Prostate gland (tissue), 2 donors: ENCODE measurements at regions not wholly inside any gene's neighbourhood (a gene's known extent, or its start where the extent isn't known, plus 50 kb on each side); places are given as distances from the start of the nearest gene placed in this dataset.

Experiments
- POLR2A ChIP-seq: fragments of 450-650 bp; IDR thresholded peaks from one replicate; pipeline ENCODE4 v1.6.1; 2016; ENCODE audit warnings: antibody characterized with exemption, mild to moderate bottlenecking
- TF ChIP-seq, protein P1 (sequence below), 4 experiments: fragments of 200-600 bp in 2 of 4; fragments of 450-650 bp in 2 of 4; sonication (generic) in 2 of 4; IDR thresholded peaks; 1 replicate in 3 of 4; 2 replicates in 1 of 4; pipeline ENCODE4 v1.5.1; 2016 to 2019; ENCODE audit warnings: antibody characterized with exemption in 4 of 4, mild to moderate bottlenecking in 2 of 4, moderate library complexity in 2 of 4

DNA sequence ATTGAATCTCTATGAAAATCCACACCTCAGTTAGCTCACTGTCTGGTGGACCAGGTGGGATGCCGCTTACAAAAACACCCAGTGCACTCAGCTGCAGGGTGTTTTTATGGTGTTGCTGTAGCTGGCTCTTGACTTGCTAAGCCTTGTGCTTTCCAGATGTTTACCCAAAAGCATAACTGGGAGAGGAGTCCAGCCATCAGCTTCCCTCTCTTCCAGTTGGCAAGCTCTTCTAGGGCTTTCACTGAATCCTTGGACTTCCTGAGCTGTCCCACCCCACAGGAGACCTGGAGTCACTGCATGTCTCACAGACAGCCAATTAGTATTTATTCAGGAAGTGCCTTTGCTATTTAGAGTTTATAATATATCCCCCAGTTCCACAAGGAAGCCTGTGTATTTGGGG is 210.9 kb downstream of the FNDC1 start:
- TF ChIP-seq, protein P1, sequence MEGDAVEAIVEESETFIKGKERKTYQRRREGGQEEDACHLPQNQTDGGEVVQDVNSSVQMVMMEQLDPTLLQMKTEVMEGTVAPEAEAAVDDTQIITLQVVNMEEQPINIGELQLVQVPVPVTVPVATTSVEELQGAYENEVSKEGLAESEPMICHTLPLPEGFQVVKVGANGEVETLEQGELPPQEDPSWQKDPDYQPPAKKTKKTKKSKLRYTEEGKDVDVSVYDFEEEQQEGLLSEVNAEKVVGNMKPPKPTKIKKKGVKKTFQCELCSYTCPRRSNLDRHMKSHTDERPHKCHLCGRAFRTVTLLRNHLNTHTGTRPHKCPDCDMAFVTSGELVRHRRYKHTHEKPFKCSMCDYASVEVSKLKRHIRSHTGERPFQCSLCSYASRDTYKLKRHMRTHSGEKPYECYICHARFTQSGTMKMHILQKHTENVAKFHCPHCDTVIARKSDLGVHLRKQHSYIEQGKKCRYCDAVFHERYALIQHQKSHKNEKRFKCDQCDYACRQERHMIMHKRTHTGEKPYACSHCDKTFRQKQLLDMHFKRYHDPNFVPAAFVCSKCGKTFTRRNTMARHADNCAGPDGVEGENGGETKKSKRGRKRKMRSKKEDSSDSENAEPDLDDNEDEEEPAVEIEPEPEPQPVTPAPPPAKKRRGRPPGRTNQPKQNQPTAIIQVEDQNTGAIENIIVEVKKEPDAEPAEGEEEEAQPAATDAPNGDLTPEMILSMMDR (IDR thresholded peaks at IDR 0.05), result no peak
- no peak for TF ChIP-seq POLR2A
